SK-N-SH (cell line): ENCODE measurements at regions not wholly inside any gene's neighbourhood (a gene's known extent, or its start where the extent isn't known, plus 50 kb on each side); places are given as distances from the start of the nearest gene placed in this dataset.

Experiments used
- CTCF ChIA-PET: fragments of 300-600, 350-600 bp; formaldehyde crosslinking; extraction: SDS; loops from one replicate; lab custom pipeline; 2021; lab: Yijun Ruan, JAX
- POLR2A ChIA-PET: fragments of 350-600 bp; sonication (Branson Sonifier 250); formaldehyde crosslinking; extraction: SDS; loops from one replicate; lab custom pipeline; 2020; ENCODE audit warnings: antibody characterized with exemption, inconsistent platforms; lab: Yijun Ruan, JAX
- DNase-seq: peaks from one replicate; pipeline ENCODE4 v3.0.0; 2012
- H2AFZ ChIP-seq: fragments of 200-600 bp; sonication (generic); 2 replicates; pipeline ENCODE4 v1.8.1; 2016; ENCODE audit warnings: antibody characterized with exemption, mild to moderate bottlenecking, low read depth
- H3F3A ChIP-seq: fragments of 200-600 bp; sonication (generic); replicated peaks from 2 replicates; pipeline ENCODE3; 2016; ENCODE audit warnings: antibody characterized with exemption, mild to moderate bottlenecking; ENCODE audit not compliant: insufficient read depth
- H3K27ac ChIP-seq, 2 experiments: fragments of 200-500 bp in 1 of 2; fragments of 200-600 bp in 1 of 2; sonication (Bioruptor generic) in 1 of 2; sonication (generic), shearing (Covaris generic) in 1 of 2; 2 replicates each; pipeline versions ENCODE4 v1.5.1 to v1.6.1; 2014 to 2016; ENCODE audit warnings: low read depth in 2 of 2, inconsistent platforms in 1 of 2, low read length in 1 of 2, mild to moderate bottlenecking in 1 of 2, mixed read lengths in 1 of 2
- H3K27me3 ChIP-seq: fragments of 200-600 bp; sonication (generic), shearing (Covaris generic); 2 replicates; pipeline ENCODE4 v1.6.1; 2016; ENCODE audit warnings: mixed run types; ENCODE audit not compliant: insufficient read depth
- H3K36me3 ChIP-seq, 2 experiments: fragments of 200-500 bp in 1 of 2; fragments of 200-600 bp in 1 of 2; sonication (Bioruptor generic) in 1 of 2; sonication (generic) in 1 of 2; replicated peaks in 1 of 2; 2 replicates each; pipeline versions ENCODE3 to v1.5.1; 2014 to 2016; ENCODE audit warnings: low read length in 1 of 2, mild to moderate bottlenecking in 1 of 2; ENCODE audit not compliant: insufficient read depth in 2 of 2, control insufficient read depth in 1 of 2
- H3K4me1 ChIP-seq, 2 experiments: fragments of 200-500 bp in 1 of 2; fragments of 200-600 bp in 1 of 2; sonication (Bioruptor generic) in 1 of 2; sonication (generic), shearing (Covaris generic) in 1 of 2; 2 replicates each; pipeline versions ENCODE4 v1.5.1 to v1.6.1; 2014 to 2016; ENCODE audit warnings: low read depth in 1 of 2, low read length in 1 of 2, mixed run types in 1 of 2; ENCODE audit not compliant: insufficient read depth in 2 of 2, control insufficient read depth in 1 of 2
- H3K4me2 ChIP-seq: fragments of 200-600 bp; sonication (generic), shearing (Covaris generic); 2 replicates; pipeline ENCODE4 v1.6.1; 2017; ENCODE audit warnings: mixed run types
- H3K4me3 ChIP-seq, 2 experiments: fragments of 200-500 bp in 1 of 2; fragments of 200-600 bp in 1 of 2; sonication (Bioruptor generic) in 1 of 2; sonication (generic), shearing (Covaris generic) in 1 of 2; 2 replicates each; pipeline versions ENCODE4 v1.5.1 to v1.8.1; 2014 to 2016; ENCODE audit warnings: low read depth in 2 of 2, inconsistent platforms in 1 of 2, low read length in 1 of 2, mild to moderate bottlenecking in 1 of 2, mixed read lengths in 1 of 2, moderate library complexity in 1 of 2
- H3K79me2 ChIP-seq: fragments of 200-600 bp; sonication (generic); 2 replicates; pipeline ENCODE4 v1.8.1; 2017; ENCODE audit warnings: mild to moderate bottlenecking; ENCODE audit not compliant: insufficient read depth
- H3K9ac ChIP-seq: fragments of 200-600 bp; sonication (generic); 2 replicates; pipeline ENCODE4 v1.6.1; 2017; ENCODE audit warnings: mixed run types
- H3K9me2 ChIP-seq: fragments of 200-600 bp; sonication (generic); 2 replicates; pipeline ENCODE4 v1.6.1; 2017; ENCODE audit warnings: mixed run types
- H3K9me3 ChIP-seq: fragments of 200-600 bp; sonication (generic); 2 replicates; pipeline ENCODE4 v1.6.1; 2017; ENCODE audit warnings: mixed run types, mild to moderate bottlenecking, moderate library complexity
- H4K20me1 ChIP-seq: fragments of 200-600 bp; sonication (generic); 2 replicates; pipeline ENCODE4 v1.6.1; 2017; ENCODE audit warnings: mild to moderate bottlenecking, mixed run types; ENCODE audit not compliant: insufficient read depth
- CTCF ChIP-seq: fragments of 200-600 bp; sonication (generic); IDR thresholded peaks from 2 replicates; pipeline ENCODE4 v1.6.1; 2017; ENCODE audit warnings: antibody characterized with exemption, mild to moderate bottlenecking, moderate library complexity
- EZH2phosphoT487 ChIP-seq: fragments of 200-600 bp; sonication (generic); IDR thresholded peaks from 2 replicates; pipeline ENCODE4 v1.6.1; 2017; ENCODE audit warnings: low read depth, mixed run types, mild to moderate bottlenecking, antibody characterized with exemption, moderate library complexity, borderline replicate concordance
- FOSL2 ChIP-seq: IDR thresholded peaks from 2 replicates; pipeline ENCODE4 v1.4.0; 2012; ENCODE audit warnings: low read depth, mild to moderate bottlenecking, moderate library complexity, borderline replicate concordance
- FOXJ3 ChIP-seq: sonication (generic); formaldehyde crosslinking; IDR thresholded peaks from 2 replicates; pipeline ENCODE4 v1.5.1; 2020; ENCODE audit warnings: mild to moderate bottlenecking, missing genetic modification reagents
- GABPA ChIP-seq: IDR thresholded peaks from 2 replicates; pipeline ENCODE4 v1.4.0; 2012; ENCODE audit warnings: low read depth, mild to moderate bottlenecking
- GATA2 ChIP-seq: sonication (generic); formaldehyde crosslinking; IDR thresholded peaks from 2 replicates; pipeline ENCODE4 v1.5.0; 2020; ENCODE audit warnings: mild to moderate bottlenecking, missing genetic modification reagents
- IRF3 ChIP-seq: fragments of 150-350 bp; IDR thresholded peaks from 2 replicates; pipeline ENCODE4 v1.6.1; 2016; ENCODE audit warnings: mild to moderate bottlenecking, low read depth, low read length
- MXI1 ChIP-seq: IDR thresholded peaks from 2 replicates; pipeline ENCODE4 v1.6.1; 2012; ENCODE audit warnings: mild to moderate bottlenecking, low read depth, low read length, improper control_type of control experiment
- NFIC ChIP-seq: IDR thresholded peaks from 2 replicates; pipeline ENCODE4 v1.4.0; 2012; ENCODE audit warnings: borderline replicate concordance
- NRF1 ChIP-seq: IDR thresholded peaks from 2 replicates; pipeline ENCODE4 v1.6.1; 2012; ENCODE audit warnings: low read depth, mild to moderate bottlenecking, low read length
- PBX3 ChIP-seq: IDR thresholded peaks from 2 replicates; pipeline ENCODE4; 2012
- RCOR1 ChIP-seq: fragments of 150-350 bp; IDR thresholded peaks from 2 replicates; pipeline ENCODE4 v1.6.1; 2017; ENCODE audit warnings: antibody characterized with exemption, low read length
- REST ChIP-seq: IDR thresholded peaks from 2 replicates; pipeline ENCODE4 v1.6.1; 2012; ENCODE audit warnings: mild to moderate bottlenecking, low read depth, low read length, moderate library complexity
- RFX5 ChIP-seq: IDR thresholded peaks from 2 replicates; pipeline ENCODE4 v1.6.1; 2012; ENCODE audit warnings: mild to moderate bottlenecking, improper control_type of control experiment, low read length
- RXRA ChIP-seq: IDR thresholded peaks from 2 replicates; pipeline ENCODE4 v1.4.0; 2012; ENCODE audit warnings: low read depth, mild to moderate bottlenecking, borderline replicate concordance
- SIN3A ChIP-seq: IDR thresholded peaks from 2 replicates; pipeline ENCODE4 v1.6.1; 2012; ENCODE audit warnings: low read depth, mild to moderate bottlenecking, low read length, moderate library complexity, borderline replicate concordance
- SMC3 ChIP-seq: IDR thresholded peaks from 2 replicates; pipeline ENCODE4 v1.6.1; 2012; ENCODE audit warnings: low read depth, low read length, improper control_type of control experiment
- TAF1 ChIP-seq: IDR thresholded peaks from 2 replicates; pipeline ENCODE4 v1.6.1; 2012; ENCODE audit warnings: low read depth, mild to moderate bottlenecking, low read length, moderate library complexity, borderline replicate concordance
- TEAD4 ChIP-seq: IDR thresholded peaks from 2 replicates; pipeline ENCODE4 v1.4.0; 2012; ENCODE audit warnings: mild to moderate bottlenecking, borderline replicate concordance; ENCODE audit not compliant: insufficient read depth
- USF1 ChIP-seq: IDR thresholded peaks from 2 replicates; pipeline ENCODE4 v1.4.0; 2012; ENCODE audit warnings: low read depth, borderline replicate concordance
- YY1 ChIP-seq: IDR thresholded peaks from 2 replicates; pipeline ENCODE4 v1.4.0; 2012; ENCODE audit warnings: low read depth, mild to moderate bottlenecking
- WGBS: methylation state at CpG from one replicate; pipeline ENCODE4 v1.1.6; 2017; ENCODE audit warnings: low lambda C conversion rate; 5-methylcytosine and 5-hydroxymethylcytosine counted together

- no peak for DNase-seq
- ChIA-PET POLR2A (no interaction called here), CTCF (interaction anchor here (0.8 kb wide), 1 partner anchor 195 kb away, joined by 4 read pairs; no protein-coding TSS in a partner anchor)
- H3K4me3 ChIP-seq = no peak overlapping the region
- H3K36me3 ChIP-seq = no peaks in the 10 kb centered on the region
- H3K9ac ChIP-seq = no peak overlapping the region
- no peaks in the 10 kb centered on the region for H3K4me1 ChIP-seq
- no peaks in the 10 kb centered on the region for H3F3A ChIP-seq
- no peaks in the 10 kb centered on the region for H3K9me2 ChIP-seq
- no peak overlapping the region for H3K4me2 ChIP-seq
- H3K9me3 ChIP-seq = no peaks in the 10 kb centered on the region
- H3K79me2 ChIP-seq = no peaks in the 10 kb centered on the region
- H2AFZ ChIP-seq = no peak overlapping the region
- 54% methylated on average over 1 of the region's 1 CpG for WGBS
- H3K27ac ChIP-seq = no peak overlapping the region
- no peak for TF ChIP-seq RCOR1
- no peak for TF ChIP-seq NRF1
- TF ChIP-seq GATA2 (CRISPR knock-in tag) = no peak
- no peak for TF ChIP-seq RFX5
- TF ChIP-seq EZH2phosphoT487 = no peak
- no peak for TF ChIP-seq SIN3A
- no peak for TF ChIP-seq TAF1
- TF ChIP-seq RXRA = no peak
- TF ChIP-seq PBX3 = no peak
- no peak for TF ChIP-seq FOSL2
- no peak for TF ChIP-seq GABPA
- no peak for TF ChIP-seq FOXJ3 (CRISPR knock-in tag)
- no peak for TF ChIP-seq MXI1
- TF ChIP-seq IRF3 = no peak
- TF ChIP-seq USF1 = no peak
- no peak for TF ChIP-seq YY1
- no peak for TF ChIP-seq NFIC
- H4K20me1 ChIP-seq = no peaks in the 10 kb centered on the region
- H3K27me3 ChIP-seq = no peaks in the 10 kb centered on the region; the same call in 1 of the 2 replicates
These were observed 413.6 kb upstream of the PCDH15 start for GRCh38 chr10:55214608-55215007.

GRCh38 chr10:55212051-55212450, 411.0 kb upstream of the PCDH15 start:
- no peak overlapping the region for H3K4me3 ChIP-seq
- no peak overlapping the region for H3K4me2 ChIP-seq
- POLR2A ChIA-PET = no interaction called here
- H3K36me3 ChIP-seq = no peaks in the 10 kb centered on the region
- no peak overlapping the region for H3K27ac ChIP-seq
- no peaks in the 10 kb centered on the region for H3K4me1 ChIP-seq
- no peaks in the 10 kb centered on the region for H3K9me2 ChIP-seq
- H3F3A ChIP-seq = no peaks in the 10 kb centered on the region
- no peaks in the 10 kb centered on the region for H3K9me3 ChIP-seq
- H2AFZ ChIP-seq = no peak overlapping the region
- H3K27me3 ChIP-seq = no peaks in the 10 kb centered on the region; the same call in 1 of the 2 replicates
- CTCF ChIA-PET = no interaction called here
- no peak overlapping the region for H3K9ac ChIP-seq
- no peak for DNase-seq
- no peaks in the 10 kb centered on the region for H3K79me2 ChIP-seq
- H4K20me1 ChIP-seq = no peaks in the 10 kb centered on the region
- no peak for TF ChIP-seq CTCF
- no peak for TF ChIP-seq GATA2 (CRISPR knock-in tag)
- no peak for TF ChIP-seq NFIC
- TF ChIP-seq RFX5 = no peak
- TF ChIP-seq REST = no peak
- no peak for TF ChIP-seq YY1
- no peak for TF ChIP-seq TAF1
- TF ChIP-seq SMC3 = no peak
- no peak for TF ChIP-seq TEAD4
